HEK293 (cell line): ENCODE measurements at regions not wholly inside any gene's neighbourhood (a gene's known extent, or its start where the extent isn't known, plus 50 kb on each side); places are given as distances from the start of the nearest gene placed in this dataset.

ENCODE experiments used
- CTCF ChIA-PET: fragments of 350-600 bp; formaldehyde crosslinking; extraction: SDS; loops from one replicate; lab custom pipeline; 2021; ENCODE audit warnings: antibody characterized with exemption; lab: Yijun Ruan, JAX
- POLR2A ChIA-PET: fragments of 300-600 bp; formaldehyde crosslinking; extraction: SDS; loops from one replicate; lab custom pipeline; 2020; ENCODE audit warnings: antibody characterized with exemption, inconsistent platforms; lab: Yijun Ruan, JAX
- H3K27ac ChIP-seq: fragments of 200-500 bp; sonication (Bioruptor generic); 2 replicates; pipeline ENCODE4 v1.5.1; 2014; ENCODE audit warnings: low read depth, low read length, control low read depth, inconsistent platforms; ENCODE audit errors: extremely low read depth
- H3K36me3 ChIP-seq, 2 experiments: fragments of 200-500 bp in 1 of 2; sonication (Bioruptor generic) in 1 of 2; 1 replicate in 1 of 2; 2 replicates in 1 of 2; pipeline ENCODE4 v1.5.1; 2014 to 2017; ENCODE audit warnings: inconsistent platforms in 2 of 2, low read length in 2 of 2; ENCODE audit not compliant: control insufficient read depth in 2 of 2, insufficient read depth in 1 of 2
- H3K4me1 ChIP-seq: fragments of 200-500 bp; sonication (Bioruptor generic); 2 replicates; pipeline ENCODE4 v1.5.1; 2014; ENCODE audit warnings: mild to moderate bottlenecking, low read length, inconsistent platforms; ENCODE audit not compliant: control insufficient read depth, insufficient read depth
- H3K4me3 ChIP-seq: 2 replicates; pipeline ENCODE4 v1.5.1; 2011; ENCODE audit warnings: low read depth, mild to moderate bottlenecking, control low read depth, low read length, moderate library complexity
- H3K9me3 ChIP-seq: fragments of 200-500 bp; sonication (Bioruptor generic); 2 replicates; pipeline ENCODE4 v1.5.1; 2014; ENCODE audit warnings: low read depth, low read length, inconsistent platforms; ENCODE audit not compliant: control insufficient read depth, insufficient read depth
- SP7 ChIP-seq: fragments of 450-650 bp; formaldehyde crosslinking; IDR thresholded peaks from 2 replicates; pipeline ENCODE4 v1.5.1; 2016; ENCODE audit warnings: missing biosample characterization, missing genetic modification characterization
- ZBTB21 ChIP-seq: fragments of 450-650 bp; formaldehyde crosslinking; IDR thresholded peaks from 2 replicates; pipeline ENCODE4 v1.5.1; 2017; ENCODE audit warnings: missing biosample characterization, missing genetic modification characterization
- ZBTB48 ChIP-seq: fragments of 450-650 bp; formaldehyde crosslinking; IDR thresholded peaks from 2 replicates; pipeline ENCODE4 v1.5.1; 2016; ENCODE audit warnings: missing biosample characterization, missing genetic modification characterization
- ZFP69B ChIP-seq: fragments of 450-650 bp; formaldehyde crosslinking; IDR thresholded peaks from 2 replicates; pipeline ENCODE4 v1.5.1; 2016; ENCODE audit warnings: missing biosample characterization, missing genetic modification characterization
- ZNF132 ChIP-seq: fragments of 450-650 bp; formaldehyde crosslinking; IDR thresholded peaks from 2 replicates; pipeline ENCODE4 v1.5.1; 2017; ENCODE audit warnings: missing biosample characterization, missing genetic modification characterization, borderline replicate concordance
- ZNF169 ChIP-seq: fragments of 450-650 bp; formaldehyde crosslinking; IDR thresholded peaks from 2 replicates; pipeline ENCODE4 v1.5.1; 2016; ENCODE audit warnings: missing biosample characterization, missing genetic modification characterization
- ZNF211 ChIP-seq: fragments of 450-650 bp; formaldehyde crosslinking; IDR thresholded peaks from 2 replicates; pipeline ENCODE4 v1.5.1; 2016; ENCODE audit warnings: low read depth, missing biosample characterization, missing genetic modification characterization
- ZNF341 ChIP-seq: fragments of 450-650 bp; formaldehyde crosslinking; IDR thresholded peaks from 2 replicates; pipeline ENCODE4; 2016; ENCODE audit warnings: low read depth, missing biosample characterization, missing genetic modification characterization
- ZNF416 ChIP-seq: fragments of 450-650 bp; formaldehyde crosslinking; IDR thresholded peaks from 2 replicates; pipeline ENCODE4 v1.5.1; 2016; ENCODE audit warnings: missing biosample characterization, missing genetic modification characterization
- ZNF510 ChIP-seq: fragments of 450-650 bp; formaldehyde crosslinking; IDR thresholded peaks from 2 replicates; pipeline ENCODE4 v1.5.1; 2018; ENCODE audit warnings: mild to moderate bottlenecking, missing genetic modification characterization, missing biosample characterization; ENCODE audit not compliant: insufficient replicate concordance
- ZNF514 ChIP-seq: fragments of 450-650 bp; formaldehyde crosslinking; IDR thresholded peaks from 2 replicates; pipeline ENCODE4 v1.5.1; 2016; ENCODE audit warnings: missing biosample characterization, missing genetic modification characterization
- ZNF768 ChIP-seq: fragments of 450-650 bp; formaldehyde crosslinking; IDR thresholded peaks from 2 replicates; pipeline ENCODE4 v1.5.1; 2018; ENCODE audit warnings: missing biosample characterization, mild to moderate bottlenecking, missing genetic modification characterization
- ZSCAN23 ChIP-seq: fragments of 450-650 bp; formaldehyde crosslinking; IDR thresholded peaks from 2 replicates; pipeline ENCODE4 v1.5.1; 2016; ENCODE audit warnings: missing biosample characterization, missing genetic modification characterization
- TF ChIP-seq, protein P1 (sequence below): fragments of 450-650 bp; formaldehyde crosslinking; IDR thresholded peaks from 2 replicates; pipeline ENCODE4 v1.5.1; 2016; ENCODE audit warnings: missing biosample characterization, missing genetic modification characterization
- TF ChIP-seq, protein P2 (sequence below): fragments of 450-650 bp; formaldehyde crosslinking; IDR thresholded peaks from 2 replicates; pipeline ENCODE4 v1.5.1; 2017; ENCODE audit warnings: missing biosample characterization, missing genetic modification characterization
- TF ChIP-seq, protein P3 (sequence below): fragments of 450-650 bp; formaldehyde crosslinking; IDR thresholded peaks from 2 replicates; pipeline ENCODE4 v1.5.1; 2016; ENCODE audit warnings: missing biosample characterization, missing genetic modification characterization
- TF ChIP-seq, protein P4 (sequence below): fragments of 450-650 bp; formaldehyde crosslinking; IDR thresholded peaks from 2 replicates; pipeline ENCODE4 v1.5.1; 2017; ENCODE audit warnings: missing biosample characterization, mild to moderate bottlenecking, missing genetic modification characterization, moderate library complexity

DNA sequence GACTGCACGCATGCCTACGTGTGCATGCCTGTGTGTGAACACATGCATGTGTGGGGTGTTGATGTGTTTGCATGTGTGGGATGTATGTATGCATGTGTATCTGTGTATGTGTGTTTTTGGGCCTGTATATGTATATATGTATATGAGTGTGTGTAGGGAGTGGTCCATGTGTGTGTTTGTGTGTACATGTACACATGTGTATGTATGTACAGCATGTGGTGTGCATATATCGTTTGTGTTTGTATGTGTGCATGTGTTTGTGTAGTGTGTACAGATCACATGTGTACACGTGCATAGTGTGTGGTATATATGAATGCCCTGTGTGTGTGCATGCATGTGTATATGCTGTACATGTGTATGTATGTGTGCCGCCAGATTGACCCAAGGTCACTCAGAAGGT is 54.2 kb upstream of the ASB18 start:
- no peaks in the 10 kb centered on the region for H3K36me3 ChIP-seq
- POLR2A ChIA-PET = interaction anchor here (1.3 kb wide), 1 partner anchor 767 kb away, joined by 3 read pairs; the partner anchor contains the start of gene COPS8
- no peak overlapping the region for H3K4me3 ChIP-seq
- no peaks in the 10 kb centered on the region for H3K9me3 ChIP-seq
- no peak overlapping the region for H3K27ac ChIP-seq
- H3K4me1 ChIP-seq = no peaks in the 10 kb centered on the region
- CTCF ChIA-PET = interaction anchor here (4.0 kb wide), 1 partner anchor 9 kb away, joined by 19 read pairs; no protein-coding TSS in a partner anchor
- TF ChIP-seq ZNF211 (tag by site-specific recombination) (no peak), ZFP69B (tag by site-specific recombination) (no peak), ZNF132 (tag by site-specific recombination) (no peak), ZNF416 (tag by site-specific recombination) (no peak), ZBTB21 (tag by site-specific recombination) (no peak), ZSCAN23 (tag by site-specific recombination) (no peak), ZNF169 (tag by site-specific recombination) (no peak), ZNF768 (no peak), ZBTB48 (tag by site-specific recombination) (no peak)
- TF ChIP-seq, protein P1, sequence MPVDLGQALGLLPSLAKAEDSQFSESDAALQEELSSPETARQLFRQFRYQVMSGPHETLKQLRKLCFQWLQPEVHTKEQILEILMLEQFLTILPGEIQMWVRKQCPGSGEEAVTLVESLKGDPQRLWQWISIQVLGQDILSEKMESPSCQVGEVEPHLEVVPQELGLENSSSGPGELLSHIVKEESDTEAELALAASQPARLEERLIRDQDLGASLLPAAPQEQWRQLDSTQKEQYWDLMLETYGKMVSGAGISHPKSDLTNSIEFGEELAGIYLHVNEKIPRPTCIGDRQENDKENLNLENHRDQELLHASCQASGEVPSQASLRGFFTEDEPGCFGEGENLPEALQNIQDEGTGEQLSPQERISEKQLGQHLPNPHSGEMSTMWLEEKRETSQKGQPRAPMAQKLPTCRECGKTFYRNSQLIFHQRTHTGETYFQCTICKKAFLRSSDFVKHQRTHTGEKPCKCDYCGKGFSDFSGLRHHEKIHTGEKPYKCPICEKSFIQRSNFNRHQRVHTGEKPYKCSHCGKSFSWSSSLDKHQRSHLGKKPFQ (tag by site-specific recombination) = no peak
- TF ChIP-seq, protein P2, sequence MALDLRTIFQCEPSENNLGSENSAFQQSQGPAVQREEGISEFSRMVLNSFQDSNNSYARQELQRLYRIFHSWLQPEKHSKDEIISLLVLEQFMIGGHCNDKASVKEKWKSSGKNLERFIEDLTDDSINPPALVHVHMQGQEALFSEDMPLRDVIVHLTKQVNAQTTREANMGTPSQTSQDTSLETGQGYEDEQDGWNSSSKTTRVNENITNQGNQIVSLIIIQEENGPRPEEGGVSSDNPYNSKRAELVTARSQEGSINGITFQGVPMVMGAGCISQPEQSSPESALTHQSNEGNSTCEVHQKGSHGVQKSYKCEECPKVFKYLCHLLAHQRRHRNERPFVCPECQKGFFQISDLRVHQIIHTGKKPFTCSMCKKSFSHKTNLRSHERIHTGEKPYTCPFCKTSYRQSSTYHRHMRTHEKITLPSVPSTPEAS (tag by site-specific recombination) = no peak

DNA sequence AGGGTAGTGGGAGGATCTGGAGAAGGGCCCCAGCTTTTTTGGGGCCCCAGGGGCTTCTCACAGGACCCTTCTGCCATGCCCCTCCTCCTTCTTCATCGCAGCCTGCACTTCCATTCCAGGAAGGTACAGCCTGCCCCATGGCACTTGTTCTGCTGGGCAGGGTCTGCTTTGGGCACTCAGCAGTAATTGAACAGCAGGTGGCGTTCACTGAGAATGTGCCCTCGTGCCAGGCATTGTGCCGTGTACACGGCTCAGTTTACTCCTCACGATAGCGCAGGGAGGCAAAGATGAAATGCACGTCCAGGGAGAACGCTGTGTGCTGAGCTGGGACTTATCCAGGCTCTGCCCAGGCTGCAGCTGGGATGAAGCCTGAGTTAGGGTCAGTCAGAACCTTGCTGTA is 54.8 kb upstream of the ASB18 start:
- Histone ChIP-seq H3K4me1 (no peaks in the 10 kb centered on the region), H3K4me3 (no peak overlapping the region)
- CTCF ChIA-PET = interaction anchor here (4.0 kb wide), 1 partner anchor 9 kb away, joined by 19 read pairs; no protein-coding TSS in a partner anchor
- no peak for TF ChIP-seq ZNF510 (tag by site-specific recombination)
- TF ChIP-seq SP7 (tag by site-specific recombination) = no peak
- TF ChIP-seq, protein P3, sequence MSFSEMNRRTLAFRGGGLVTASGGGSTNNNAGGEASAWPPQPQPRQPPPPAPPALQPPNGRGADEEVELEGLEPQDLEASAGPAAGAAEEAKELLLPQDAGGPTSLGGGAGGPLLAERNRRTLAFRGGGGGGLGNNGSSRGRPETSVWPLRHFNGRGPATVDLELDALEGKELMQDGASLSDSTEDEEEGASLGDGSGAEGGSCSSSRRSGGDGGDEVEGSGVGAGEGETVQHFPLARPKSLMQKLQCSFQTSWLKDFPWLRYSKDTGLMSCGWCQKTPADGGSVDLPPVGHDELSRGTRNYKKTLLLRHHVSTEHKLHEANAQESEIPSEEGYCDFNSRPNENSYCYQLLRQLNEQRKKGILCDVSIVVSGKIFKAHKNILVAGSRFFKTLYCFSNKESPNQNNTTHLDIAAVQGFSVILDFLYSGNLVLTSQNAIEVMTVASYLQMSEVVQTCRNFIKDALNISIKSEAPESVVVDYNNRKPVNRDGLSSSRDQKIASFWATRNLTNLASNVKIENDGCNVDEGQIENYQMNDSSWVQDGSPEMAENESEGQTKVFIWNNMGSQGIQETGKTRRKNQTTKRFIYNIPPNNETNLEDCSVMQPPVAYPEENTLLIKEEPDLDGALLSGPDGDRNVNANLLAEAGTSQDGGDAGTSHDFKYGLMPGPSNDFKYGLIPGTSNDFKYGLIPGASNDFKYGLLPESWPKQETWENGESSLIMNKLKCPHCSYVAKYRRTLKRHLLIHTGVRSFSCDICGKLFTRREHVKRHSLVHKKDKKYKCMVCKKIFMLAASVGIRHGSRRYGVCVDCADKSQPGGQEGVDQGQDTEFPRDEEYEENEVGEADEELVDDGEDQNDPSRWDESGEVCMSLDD (tag by site-specific recombination) = no peak
- TF ChIP-seq ZNF514 (tag by site-specific recombination) = no peak
- no peak for TF ChIP-seq ZNF341 (tag by site-specific recombination)
- TF ChIP-seq, protein P4, sequence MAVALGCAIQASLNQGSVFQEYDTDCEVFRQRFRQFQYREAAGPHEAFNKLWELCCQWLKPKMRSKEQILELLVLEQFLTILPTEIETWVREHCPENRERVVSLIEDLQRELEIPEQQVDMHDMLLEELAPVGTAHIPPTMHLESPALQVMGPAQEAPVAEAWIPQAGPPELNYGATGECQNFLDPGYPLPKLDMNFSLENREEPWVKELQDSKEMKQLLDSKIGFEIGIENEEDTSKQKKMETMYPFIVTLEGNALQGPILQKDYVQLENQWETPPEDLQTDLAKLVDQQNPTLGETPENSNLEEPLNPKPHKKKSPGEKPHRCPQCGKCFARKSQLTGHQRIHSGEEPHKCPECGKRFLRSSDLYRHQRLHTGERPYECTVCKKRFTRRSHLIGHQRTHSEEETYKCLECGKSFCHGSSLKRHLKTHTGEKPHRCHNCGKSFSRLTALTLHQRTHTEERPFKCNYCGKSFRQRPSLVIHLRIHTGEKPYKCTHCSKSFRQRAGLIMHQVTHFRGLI (tag by site-specific recombination) = no peak
- TF ChIP-seq, all 188 proteins: peak for 0
- no peak overlapping the region for H3K27ac ChIP-seq
- POLR2A ChIA-PET = no interaction called here
- no peaks in the 10 kb centered on the region for H3K36me3 ChIP-seq
- H3K9me3 ChIP-seq = no peaks in the 10 kb centered on the region
